BE2C (cell line): ENCODE measurements at regions not wholly inside any gene's neighbourhood (a gene's known extent, or its start where the extent isn't known, plus 50 kb on each side); places are given as distances from the start of the nearest gene placed in this dataset.

ENCODE experiments used
- DNase-seq: peaks from one replicate; pipeline ENCODE4 v3.0.0-alpha.2; 2020
- H3K27me3 ChIP-seq: fragments of 250-450 bp; sonication (Bioruptor Pico); 2 replicates; pipeline ENCODE4 v1.5.1; 2020; ENCODE audit warnings: mild to moderate bottlenecking
- H3K36me3 ChIP-seq: fragments of 250-450 bp; sonication (Bioruptor Pico); 2 replicates; pipeline ENCODE4 v1.5.1; 2020; ENCODE audit warnings: mild to moderate bottlenecking
- H3K4me1 ChIP-seq: fragments of 250-450 bp; sonication (Bioruptor Pico); 2 replicates; pipeline ENCODE4 v1.5.1; 2020
- H3K4me3 ChIP-seq: 2 replicates; pipeline ENCODE4 v1.5.1; 2011; ENCODE audit warnings: low read depth, low read length
- H3K9me3 ChIP-seq: fragments of 250-450 bp; sonication (Bioruptor Pico); 2 replicates; pipeline ENCODE4 v1.5.1; 2020
- CTCF ChIP-seq: IDR thresholded peaks from 2 replicates; pipeline ENCODE4 v1.5.1; 2012; ENCODE audit warnings: mild to moderate bottlenecking, low read depth, low read length

- TF ChIP-seq CTCF, result no peak
- DNase-seq, result no peak
- H3K27me3 ChIP-seq, result no peaks in the 10 kb centered on the region
- no peaks in the 10 kb centered on the region for H3K9me3 ChIP-seq
- H3K4me3 ChIP-seq, result no peak overlapping the region
- H3K4me1 ChIP-seq, result no peaks in the 10 kb centered on the region
- no peaks in the 10 kb centered on the region for H3K36me3 ChIP-seq
Observed at GRCh38 chr2:122816803-122817202, 1061.4 kb downstream of the TSN start.

GRCh38 chr2:122822319-122822718 is 1066.9 kb downstream of the TSN start:
- no peaks in the 10 kb centered on the region for H3K4me1 ChIP-seq
- no peaks in the 10 kb centered on the region for H3K36me3 ChIP-seq
- no peaks in the 10 kb centered on the region for H3K27me3 ChIP-seq
- no peak overlapping the region for H3K4me3 ChIP-seq
- H3K9me3 ChIP-seq, result no peaks in the 10 kb centered on the region
- no peak for DNase-seq
- TF ChIP-seq CTCF, result no peak

GRCh38 chr2:122830157-122830556 is 1074.7 kb downstream of the TSN start:
- TF ChIP-seq CTCF, result no peak
- DNase-seq, result no peak
- no peaks in the 10 kb centered on the region for H3K9me3 ChIP-seq
- no peaks in the 10 kb centered on the region for H3K36me3 ChIP-seq
- no peak overlapping the region for H3K4me3 ChIP-seq
- H3K27me3 ChIP-seq, result no peaks in the 10 kb centered on the region
- no peaks in the 10 kb centered on the region for H3K4me1 ChIP-seq

DNA sequence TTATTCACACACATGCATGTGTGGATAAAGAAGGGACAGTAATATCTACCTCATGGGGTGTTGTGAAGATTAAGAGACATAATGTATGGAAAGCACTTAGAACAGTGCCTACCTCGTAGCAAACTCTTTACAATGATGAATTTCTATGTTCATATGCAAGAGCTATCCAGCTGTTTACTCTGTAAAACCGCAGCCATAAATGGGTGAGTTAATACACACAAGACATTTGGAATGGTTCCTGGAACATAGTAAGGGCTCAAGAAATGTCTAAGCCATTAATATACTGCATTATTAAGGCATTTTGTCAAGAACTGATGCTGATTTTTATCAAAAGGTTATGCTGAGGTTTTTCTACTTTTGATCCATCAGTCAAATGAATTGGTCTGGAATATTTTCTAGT is 1076.2 kb downstream of the TSN start:
- TF ChIP-seq CTCF, result no peak

GRCh38 chr2:122843503-122843902 is 1088.1 kb downstream of the TSN start:
- Histone ChIP-seq H3K4me3 (no peak overlapping the region), H3K9me3 (no peaks in the 10 kb centered on the region)
- TF ChIP-seq CTCF, result no peak

More for the DNA sequence above, 1076.2 kb downstream of the TSN start:
- Histone ChIP-seq H3K4me3 (no peak overlapping the region), H3K27me3 (no peaks in the 10 kb centered on the region), H3K9me3 (no peaks in the 10 kb centered on the region), H3K36me3 (no peaks in the 10 kb centered on the region), H3K4me1 (no peaks in the 10 kb centered on the region)
- DNase-seq, result no peak

GRCh38 chr2:122851161-122851560 is 1095.7 kb downstream of the TSN start:
- Histone ChIP-seq H3K27me3 (no peaks in the 10 kb centered on the region), H3K4me1 (no peaks in the 10 kb centered on the region), H3K4me3 (no peak overlapping the region), H3K36me3 (no peaks in the 10 kb centered on the region), H3K9me3 (no peaks in the 10 kb centered on the region)
- DNase-seq, result no peak
- no peak for TF ChIP-seq CTCF

More at GRCh38 chr2:122843503-122843902, 1088.1 kb downstream of the TSN start:
- Histone ChIP-seq H3K36me3 (no peaks in the 10 kb centered on the region), H3K4me1 (no peaks in the 10 kb centered on the region), H3K27me3 (no peaks in the 10 kb centered on the region)
- no peak for DNase-seq
